ENCODE measurements at regions not wholly inside any gene's neighbourhood (a gene's known extent, or its start where the extent isn't known, plus 50 kb on each side); places are given as distances from the start of the nearest gene placed in this dataset. TPM values are rescaled to one million over a fixed set of nuclear protein-coding genes. Genes with fewer than 3 reads are reported as not detected.

Small RNAs in the stretch of these regions (small RNA-seq; reads per million reads assigned to genes)
- not detected for gene RN7SKP19 (ENCODE audit: insufficient read depth, insufficient read length, low read depth, low replicate concordance)
- gene RNA5SP50 (ENCODE audit: insufficient read depth, insufficient read length, low read depth, low replicate concordance) = 0.88 reads per million
- not detected for gene RNU4ATAC8P (ENCODE audit: insufficient read depth, insufficient read length, low read depth, low replicate concordance)
- gene RNU6-1246P (ENCODE audit: insufficient read depth, insufficient read length, low read depth, low replicate concordance) = not detected

Data from endothelial cell of umbilical vein (primary cell).